Body of pancreas (tissue), 4 donors: ENCODE measurements at regions not wholly inside any gene's neighbourhood (a gene's known extent, or its start where the extent isn't known, plus 50 kb on each side); places are given as distances from the start of the nearest gene placed in this dataset.

Experiments used
- ATAC-seq: fragments of 150-250 bp; one replicate; pipeline ENCODE4 v1.9.1; 2016
- DNase-seq, 4 donors: peaks; one replicate each; pipeline ENCODE4 v3.0.0-alpha.2; 2019
- H3K27ac ChIP-seq, 4 donors: fragments of 200-600 bp; sonication (generic); 1 replicate in 3 of 4; 2 replicates in 1 of 4; pipeline versions ENCODE4 v1.5.1 to v1.6.1; 2016 to 2019; ENCODE audit warnings: mild to moderate bottlenecking in 1 of 4, mixed read lengths in 1 of 4, moderate library complexity in 1 of 4
- H3K27me3 ChIP-seq, 2 donors: fragments of 200-600 bp; sonication (generic); one replicate each; pipeline ENCODE4 v1.6.0; 2016; ENCODE audit warnings: mild to moderate bottlenecking in 1 of 2
- H3K36me3 ChIP-seq, 2 donors: fragments of 200-600 bp; sonication (generic); replicated peaks in 1 of 2; 2 replicates each; pipeline ENCODE4 v1.5.1; 2016; ENCODE audit warnings: low read depth in 2 of 2; ENCODE audit not compliant: insufficient read depth in 1 of 2
- H3K4me1 ChIP-seq: fragments of 200-600 bp; sonication (generic); one replicate; pipeline ENCODE4 v1.6.0; 2016
- H3K4me3 ChIP-seq, 2 donors: fragments of 200-600 bp; sonication (generic); 1 replicate in 1 of 2; 2 replicates in 1 of 2; pipeline ENCODE4 v1.5.1; 2016 to 2019
- H3K9me3 ChIP-seq, 3 donors: fragments of 200-600 bp; sonication (generic); 1 replicate in 2 of 3; 2 replicates in 1 of 3; pipeline ENCODE4 v1.5.1; 2016
- POLR2A ChIP-seq, 3 donors: fragments of 450-650 bp; IDR thresholded peaks; one replicate each; pipeline ENCODE4 v1.6.1; 2016; ENCODE audit warnings: antibody characterized with exemption in 3 of 3, mild to moderate bottlenecking in 2 of 3
- whole genome bisulfite sequencing, 2 donors: methylation state at CpG; one replicate each; pipeline ENCODE4 v1.1.5; 2017; 5-methylcytosine and 5-hydroxymethylcytosine counted together
- intact Hi-C: fragments of 100-400 bp; cut with DNase I; formaldehyde crosslinking; loops from one replicate; pipeline ENCODE4 v1.15.1; 2023
- TF ChIP-seq, protein P1 (sequence below), 7 experiments: fragments of 450-650 bp in 4 of 7; fragments of 200-600 bp in 3 of 7; sonication (generic) in 3 of 7; IDR thresholded peaks; one replicate each; pipeline ENCODE4 v1.5.1; 2016 to 2019; ENCODE audit warnings: antibody characterized with exemption in 7 of 7

DNA sequence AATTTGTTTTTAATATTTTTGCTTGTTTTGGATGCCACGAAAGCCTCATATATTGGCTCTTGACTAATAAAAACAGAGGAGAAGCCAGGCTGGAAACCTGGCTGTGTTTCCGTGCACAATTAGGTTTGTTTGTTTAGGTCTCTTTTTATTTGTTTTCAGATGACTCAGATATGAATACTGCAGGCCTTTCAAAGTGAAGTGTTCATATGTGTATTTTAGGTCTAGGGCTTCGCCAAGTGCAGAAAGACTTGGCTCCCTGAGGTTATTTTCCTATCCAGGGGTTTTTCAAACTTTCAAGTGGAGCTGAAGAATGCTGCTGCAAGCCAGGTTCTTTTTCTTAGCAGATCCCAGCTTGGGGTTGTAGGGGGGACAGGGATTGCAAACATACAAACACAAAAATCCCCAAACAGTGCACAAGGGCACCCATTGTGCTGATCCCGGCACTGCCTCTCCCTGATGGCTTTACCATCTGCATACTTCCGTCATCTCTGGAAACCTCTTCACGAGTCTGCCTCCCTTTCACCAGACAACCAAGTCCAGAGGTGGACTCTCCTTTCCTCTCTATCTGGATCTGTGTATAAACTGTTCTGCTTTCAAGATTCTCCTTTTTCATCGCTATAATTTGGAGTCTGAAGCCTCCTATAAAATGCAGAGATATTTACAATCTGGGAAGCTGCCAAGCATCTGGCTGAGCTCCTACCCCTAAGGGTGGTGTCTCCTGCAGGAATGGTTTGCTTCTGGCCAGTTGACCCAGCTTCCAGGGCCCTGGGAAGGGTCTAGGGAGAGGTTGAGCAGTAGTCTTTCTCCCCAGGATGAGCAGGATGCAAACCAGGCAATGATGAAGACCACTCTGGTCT lies 108.6 kb downstream of the SMIM20 start:
- Histone ChIP-seq H3K36me3 (no peaks in the 10 kb centered on the region), H3K4me3 (no peak overlapping the region), H3K9me3 (no peaks in the 10 kb centered on the region), H3K27me3 (no peaks in the 10 kb centered on the region), H3K27ac (peak overlapping the region in 3 of 4 donors; percentile 19 to 38 (median 22)), H3K4me1 (peaks cover 34% of the 10 kb centered on the region)
- TF ChIP-seq, protein P1, sequence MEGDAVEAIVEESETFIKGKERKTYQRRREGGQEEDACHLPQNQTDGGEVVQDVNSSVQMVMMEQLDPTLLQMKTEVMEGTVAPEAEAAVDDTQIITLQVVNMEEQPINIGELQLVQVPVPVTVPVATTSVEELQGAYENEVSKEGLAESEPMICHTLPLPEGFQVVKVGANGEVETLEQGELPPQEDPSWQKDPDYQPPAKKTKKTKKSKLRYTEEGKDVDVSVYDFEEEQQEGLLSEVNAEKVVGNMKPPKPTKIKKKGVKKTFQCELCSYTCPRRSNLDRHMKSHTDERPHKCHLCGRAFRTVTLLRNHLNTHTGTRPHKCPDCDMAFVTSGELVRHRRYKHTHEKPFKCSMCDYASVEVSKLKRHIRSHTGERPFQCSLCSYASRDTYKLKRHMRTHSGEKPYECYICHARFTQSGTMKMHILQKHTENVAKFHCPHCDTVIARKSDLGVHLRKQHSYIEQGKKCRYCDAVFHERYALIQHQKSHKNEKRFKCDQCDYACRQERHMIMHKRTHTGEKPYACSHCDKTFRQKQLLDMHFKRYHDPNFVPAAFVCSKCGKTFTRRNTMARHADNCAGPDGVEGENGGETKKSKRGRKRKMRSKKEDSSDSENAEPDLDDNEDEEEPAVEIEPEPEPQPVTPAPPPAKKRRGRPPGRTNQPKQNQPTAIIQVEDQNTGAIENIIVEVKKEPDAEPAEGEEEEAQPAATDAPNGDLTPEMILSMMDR (IDR thresholded peaks at IDR 0.05): no peak
- no peak for TF ChIP-seq POLR2A (IDR thresholded peaks at IDR 0.05)
- ATAC-seq: peak; percentile 83
- intact Hi-C loops: no loop called here
- WGBS, 2 donors: 11 to 17% methylated on average over 7 of the region's 7 CpGs
- peak; percentile 23 to 69 (median 56) for DNase-seq

DNA sequence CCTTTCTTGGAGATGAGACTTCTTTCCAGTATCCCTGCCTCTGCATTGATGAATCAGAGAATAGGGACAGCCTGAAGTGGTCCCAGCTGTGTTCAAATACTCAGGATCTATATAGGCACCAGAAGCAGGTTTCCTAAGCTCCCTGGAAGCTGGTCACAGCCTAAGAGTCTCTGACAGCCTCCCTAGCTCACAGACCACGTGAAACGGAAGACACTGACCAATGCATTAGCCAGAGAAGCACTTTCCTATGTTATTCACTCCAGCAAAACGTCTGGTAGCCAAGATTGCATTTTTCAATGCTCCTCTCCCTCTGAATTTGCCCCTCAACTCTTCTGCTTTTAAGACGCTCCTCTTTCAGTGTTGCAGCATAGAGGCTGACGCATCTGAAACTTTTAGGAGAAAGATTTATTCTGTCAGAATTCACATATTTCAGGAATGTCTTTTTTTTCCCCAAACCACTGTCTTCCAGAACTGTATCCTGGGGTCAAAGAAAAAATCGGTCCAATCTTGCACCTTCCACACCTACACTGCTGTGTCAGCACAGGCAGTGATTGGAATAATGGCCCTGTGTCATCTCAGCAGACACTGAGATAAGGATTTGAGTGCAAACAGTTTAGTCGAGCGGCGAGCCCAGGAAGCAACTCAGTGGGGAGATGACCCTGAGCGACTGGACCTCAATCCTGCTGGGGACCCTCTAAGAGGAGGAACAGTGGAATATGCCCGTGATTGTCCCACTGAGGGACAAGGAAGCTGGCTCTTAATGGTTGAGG lies 109.4 kb downstream of the SMIM20 start:
- no peaks in the 10 kb centered on the region for H3K36me3 ChIP-seq
- no peaks in the 10 kb centered on the region for H3K9me3 ChIP-seq
- H3K4me3 ChIP-seq: no peak overlapping the region
- peaks cover 34% of the 10 kb centered on the region for H3K4me1 ChIP-seq
- ATAC-seq: no peak
- no peak for DNase-seq
- no peak for TF ChIP-seq POLR2A (IDR thresholded peaks at IDR 0.05)
- TF ChIP-seq, protein P1 (IDR thresholded peaks at IDR 0.05): no peak
- WGBS, 2 donors: 66 to 67% methylated on average over 11 of the region's 11 CpGs
- intact Hi-C loops: no loop called here
- no peaks in the 10 kb centered on the region for H3K27me3 ChIP-seq
- peak overlapping the region in 2 of 4 donors; percentile 22 to 38 for H3K27ac ChIP-seq

- Histone ChIP-seq H3K27ac (no peak overlapping the region), H3K36me3 (no peaks in the 10 kb centered on the region), H3K4me1 (peaks cover 39% of the 10 kb centered on the region), H3K27me3 (no peaks in the 10 kb centered on the region), H3K4me3 (no peak overlapping the region), H3K9me3 (no peaks in the 10 kb centered on the region)
- DNase-seq (no peak), ATAC-seq (no peak)
- intact Hi-C loops: no loop called here
- TF ChIP-seq, protein P1 (IDR thresholded peaks at IDR 0.05): no peak
- no peak for TF ChIP-seq POLR2A (IDR thresholded peaks at IDR 0.05)
- WGBS, 2 donors: 78 to 88% methylated on average over 5 of the region's 5 CpGs
Measured at GRCh38 chr4:26024079-26024478, 110.1 kb downstream of the SMIM20 start.

DNA sequence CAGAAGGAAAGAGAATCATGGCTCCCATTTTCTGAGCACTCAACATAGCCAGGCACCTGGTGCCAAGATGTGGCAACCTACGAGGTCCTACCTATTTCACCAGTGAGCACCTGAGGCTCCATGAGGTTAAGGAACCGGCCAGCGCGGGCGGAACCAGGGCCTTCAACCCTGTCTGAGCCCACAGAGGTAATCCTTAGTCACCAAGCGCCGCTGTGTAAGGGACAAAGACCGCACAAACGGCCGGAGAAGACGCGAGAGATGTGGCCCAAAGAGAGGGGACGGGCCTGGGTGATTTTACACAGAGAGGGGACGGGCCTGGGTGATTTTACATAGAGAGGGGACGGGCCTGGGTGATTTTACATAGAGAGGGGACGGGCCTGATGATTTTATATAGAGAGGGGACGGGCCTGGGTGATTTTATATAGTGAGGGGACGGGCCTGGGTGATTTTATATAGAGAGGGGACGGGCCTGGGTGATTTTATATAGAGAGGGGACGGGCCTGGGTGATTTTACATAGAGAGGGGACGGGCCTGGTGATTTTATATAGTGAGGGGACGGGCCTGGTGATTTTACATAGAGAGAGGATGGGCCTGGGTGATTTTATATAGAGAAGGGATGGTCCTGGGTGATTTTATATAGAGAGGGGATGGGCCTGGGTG lies 114.2 kb downstream of the SMIM20 start:
- intact Hi-C loops: no loop called here
- no peak for DNase-seq
- no peak overlapping the region for H3K27ac ChIP-seq

More for the DNA sequence above, 114.2 kb downstream of the SMIM20 start:
- Histone ChIP-seq H3K4me1 (peaks cover 20% of the 10 kb centered on the region), H3K9me3 (no peaks in the 10 kb centered on the region), H3K4me3 (no peak overlapping the region), H3K36me3 (no peaks in the 10 kb centered on the region), H3K27me3 (no peaks in the 10 kb centered on the region)
- no peak for TF ChIP-seq POLR2A (IDR thresholded peaks at IDR 0.05)
- TF ChIP-seq, protein P1 (IDR thresholded peaks at IDR 0.05): no peak
- WGBS, 2 donors: 72 to 76% methylated on average over 21 to 22 of the region's 22 CpGs
- no peak for ATAC-seq
